ENCODE measurements at regions not wholly inside any gene's neighbourhood (a gene's known extent, or its start where the extent isn't known, plus 50 kb on each side); places are given as distances from the start of the nearest gene placed in this dataset.

DNA sequence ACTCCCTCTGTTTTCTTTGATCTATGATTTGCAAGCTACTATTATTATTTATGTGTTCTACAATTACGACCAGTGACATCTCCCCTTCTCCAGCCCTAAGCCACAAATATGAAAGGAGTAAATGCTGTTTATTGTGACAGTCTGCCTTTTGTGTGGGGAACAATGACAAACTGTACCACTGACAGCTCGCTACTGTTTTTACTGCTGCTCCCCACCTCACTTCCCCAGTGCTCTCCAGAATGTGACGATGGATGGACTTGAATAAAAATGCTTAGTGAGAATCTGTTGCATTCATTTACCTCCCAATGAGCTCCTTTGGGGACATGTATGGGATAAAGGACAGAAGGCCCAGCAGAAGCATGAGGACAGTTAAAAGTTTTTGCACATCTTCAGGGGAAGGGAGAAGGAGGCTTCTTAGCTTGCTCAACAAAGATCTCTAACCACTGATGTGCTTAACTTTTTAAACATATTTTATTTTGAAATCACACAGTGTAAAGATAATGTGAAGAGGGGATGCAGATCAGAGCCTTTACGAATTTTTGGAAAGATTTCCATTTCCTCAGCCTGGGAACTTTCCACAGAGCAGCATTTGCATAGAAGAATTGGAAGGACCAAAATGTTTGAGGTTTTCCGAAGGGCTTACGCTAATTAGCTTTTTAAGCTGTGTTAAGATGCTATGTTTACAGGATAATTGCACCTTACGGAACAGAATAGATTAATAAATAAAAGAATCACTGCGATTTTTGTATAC, 485.1 kb upstream of the TENM3 start:
- H3K4me3 ChIP-seq (ENCODE audit: low read length), result no peak overlapping the region
- TF ChIP-seq, protein P1, sequence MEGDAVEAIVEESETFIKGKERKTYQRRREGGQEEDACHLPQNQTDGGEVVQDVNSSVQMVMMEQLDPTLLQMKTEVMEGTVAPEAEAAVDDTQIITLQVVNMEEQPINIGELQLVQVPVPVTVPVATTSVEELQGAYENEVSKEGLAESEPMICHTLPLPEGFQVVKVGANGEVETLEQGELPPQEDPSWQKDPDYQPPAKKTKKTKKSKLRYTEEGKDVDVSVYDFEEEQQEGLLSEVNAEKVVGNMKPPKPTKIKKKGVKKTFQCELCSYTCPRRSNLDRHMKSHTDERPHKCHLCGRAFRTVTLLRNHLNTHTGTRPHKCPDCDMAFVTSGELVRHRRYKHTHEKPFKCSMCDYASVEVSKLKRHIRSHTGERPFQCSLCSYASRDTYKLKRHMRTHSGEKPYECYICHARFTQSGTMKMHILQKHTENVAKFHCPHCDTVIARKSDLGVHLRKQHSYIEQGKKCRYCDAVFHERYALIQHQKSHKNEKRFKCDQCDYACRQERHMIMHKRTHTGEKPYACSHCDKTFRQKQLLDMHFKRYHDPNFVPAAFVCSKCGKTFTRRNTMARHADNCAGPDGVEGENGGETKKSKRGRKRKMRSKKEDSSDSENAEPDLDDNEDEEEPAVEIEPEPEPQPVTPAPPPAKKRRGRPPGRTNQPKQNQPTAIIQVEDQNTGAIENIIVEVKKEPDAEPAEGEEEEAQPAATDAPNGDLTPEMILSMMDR (conservative IDR thresholded peaks at IDR 0.05; ENCODE audit: low read length), result no peak
- DNase-seq (ENCODE audit: low read depth), result no peak

DNA sequence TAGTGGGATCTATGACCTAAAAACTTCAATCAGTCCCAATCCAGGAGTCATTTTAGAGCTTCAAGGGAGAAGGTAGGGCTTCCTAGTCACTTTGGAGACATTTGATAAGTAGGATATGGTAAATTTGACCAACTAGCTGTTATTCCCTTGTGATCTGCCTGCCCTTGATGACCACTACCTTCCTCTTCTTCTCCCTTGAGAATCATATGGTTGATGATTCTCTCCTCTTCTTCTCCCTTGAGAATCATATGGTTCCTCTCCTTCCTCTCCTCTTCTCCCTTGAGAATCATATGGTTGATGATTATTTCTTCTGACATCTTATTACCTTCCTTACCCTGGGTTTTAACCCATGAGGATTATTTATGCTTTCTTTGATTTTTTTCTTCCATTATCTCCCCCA, 482.6 kb upstream of the TENM3 start:
- TF ChIP-seq, protein P1 (conservative IDR thresholded peaks at IDR 0.05; ENCODE audit: low read length), result no peak
- no peak overlapping the region for H3K4me3 ChIP-seq (ENCODE audit: low read length)
- DNase-seq (ENCODE audit: low read depth), result no peak

DNA sequence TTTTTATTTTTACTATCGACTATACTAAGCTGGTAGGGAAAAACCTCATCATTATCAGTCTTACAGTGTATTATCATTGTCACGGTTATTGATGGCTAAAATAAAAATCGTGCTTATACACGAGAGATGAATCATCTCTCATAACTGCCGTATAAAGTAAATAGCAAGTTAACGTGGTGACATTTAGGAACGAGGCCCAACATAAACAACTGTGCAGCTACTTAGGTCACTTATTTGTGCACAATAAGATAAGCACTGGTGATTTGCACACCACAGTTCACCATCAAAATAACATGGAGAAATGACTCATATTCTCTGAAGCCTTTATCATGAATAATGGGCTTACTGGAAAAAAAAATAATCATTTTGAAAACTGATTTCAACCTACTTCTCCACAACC, 482.0 kb upstream of the TENM3 start:
- H3K4me3 ChIP-seq (ENCODE audit: low read length), result no peak overlapping the region
- TF ChIP-seq, protein P1 (conservative IDR thresholded peaks at IDR 0.05; ENCODE audit: low read length), result no peak
- no peak for DNase-seq (ENCODE audit: low read depth)

DNA sequence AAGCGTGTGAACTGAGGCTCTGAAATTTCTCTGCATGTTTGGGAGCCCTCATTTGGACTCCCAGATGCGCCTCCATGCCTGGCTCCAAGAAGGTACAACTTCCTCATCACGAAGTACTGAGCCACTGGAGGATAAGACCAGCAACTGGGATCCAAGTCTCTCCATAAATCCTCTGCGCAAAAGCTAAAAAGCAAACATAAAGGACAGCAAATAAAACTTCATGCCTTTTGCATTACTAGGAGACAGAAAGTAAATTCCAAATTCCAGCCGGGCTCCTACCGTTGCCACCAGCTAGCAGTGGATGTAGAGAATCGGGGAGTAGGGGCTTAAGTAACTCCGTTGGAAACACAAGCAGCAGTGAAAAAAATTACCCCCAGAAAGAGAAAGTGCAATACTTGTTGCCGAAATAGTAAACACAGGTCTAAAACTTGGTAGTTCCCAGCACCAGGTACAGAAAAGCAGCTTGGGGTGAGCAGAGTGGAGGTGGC, 477.1 kb upstream of the TENM3 start:
- H3K4me3 ChIP-seq (ENCODE audit: low read length), result no peak overlapping the region
- TF ChIP-seq, protein P1 (conservative IDR thresholded peaks at IDR 0.05; ENCODE audit: low read length), result no peak
- DNase-seq (ENCODE audit: low read depth), result peak; percentile 11

DNA sequence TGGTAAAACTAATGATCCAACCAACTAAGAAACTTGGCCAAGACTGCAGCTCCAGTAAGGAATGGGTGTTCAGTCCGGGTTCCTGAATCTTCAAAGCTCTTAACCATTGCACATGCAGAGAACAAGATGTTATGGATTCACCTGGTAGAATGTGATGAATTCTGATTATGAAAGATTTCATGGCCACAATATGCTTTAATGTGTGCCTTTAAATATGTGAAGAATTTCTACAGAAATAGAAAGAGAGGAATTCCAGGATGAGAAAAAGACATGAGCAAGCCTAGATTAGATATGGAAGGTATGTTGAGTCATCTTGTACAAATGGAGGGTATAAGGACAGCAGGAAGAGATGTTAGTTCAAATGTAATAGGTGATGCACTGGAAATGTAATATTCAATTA, 472.2 kb upstream of the TENM3 start:
- no peak for DNase-seq (ENCODE audit: low read depth)
- H3K4me3 ChIP-seq (ENCODE audit: low read length), result no peak overlapping the region

DNA sequence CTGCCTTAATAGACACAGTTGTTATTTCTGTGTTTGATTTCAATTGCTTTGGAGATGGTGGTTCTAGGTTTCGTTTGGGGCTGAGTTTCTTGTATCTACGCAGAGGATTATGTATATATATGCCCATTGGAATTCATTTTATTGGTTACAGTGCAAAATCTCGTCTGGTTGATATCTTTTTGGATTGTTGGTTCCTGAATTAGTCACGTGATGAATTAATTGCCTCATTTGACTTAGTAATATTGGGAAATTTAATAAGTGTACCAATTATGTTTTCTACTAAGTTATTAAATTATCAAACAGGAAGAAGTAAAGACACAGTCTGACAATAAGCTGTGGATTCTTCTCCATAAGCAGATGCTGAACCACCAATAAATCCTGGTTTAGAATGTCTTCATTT, 467.9 kb upstream of the TENM3 start:
- TF ChIP-seq, protein P1 (conservative IDR thresholded peaks at IDR 0.05; ENCODE audit: low read length), result no peak
- no peak overlapping the region for H3K4me3 ChIP-seq (ENCODE audit: low read length)

More for the DNA sequence above, 472.2 kb upstream of the TENM3 start:
- TF ChIP-seq, protein P1 (conservative IDR thresholded peaks at IDR 0.05; ENCODE audit: low read length), result no peak

More for the DNA sequence above, 467.9 kb upstream of the TENM3 start:
- DNase-seq (ENCODE audit: low read depth), result no peak
